22Rv1 (cell line): ENCODE measurements at regions not wholly inside any gene's neighbourhood (a gene's known extent, or its start where the extent isn't known, plus 50 kb on each side); places are given as distances from the start of the nearest gene placed in this dataset.

Experiments used
- H3K27ac ChIP-seq: fragments of 450-650 bp; 2 replicates; pipeline ENCODE4 v1.5.1; 2017
- CTCF ChIP-seq: fragments of 450-650 bp; IDR thresholded peaks from 2 replicates; pipeline ENCODE4 v1.5.1; 2017; ENCODE audit warnings: mild to moderate bottlenecking
- ZFX ChIP-seq: fragments of 450-650 bp; IDR thresholded peaks from 2 replicates; pipeline ENCODE4 v1.6.1; 2017; ENCODE audit warnings: antibody characterized with exemption, borderline replicate concordance

GRCh38 chr3:148202386-148202785 is 495.3 kb upstream of the AGTR1 start:
- TF ChIP-seq CTCF (peak; percentile 32), ZFX (no peak)
- H3K27ac ChIP-seq = no peak overlapping the region

DNA sequence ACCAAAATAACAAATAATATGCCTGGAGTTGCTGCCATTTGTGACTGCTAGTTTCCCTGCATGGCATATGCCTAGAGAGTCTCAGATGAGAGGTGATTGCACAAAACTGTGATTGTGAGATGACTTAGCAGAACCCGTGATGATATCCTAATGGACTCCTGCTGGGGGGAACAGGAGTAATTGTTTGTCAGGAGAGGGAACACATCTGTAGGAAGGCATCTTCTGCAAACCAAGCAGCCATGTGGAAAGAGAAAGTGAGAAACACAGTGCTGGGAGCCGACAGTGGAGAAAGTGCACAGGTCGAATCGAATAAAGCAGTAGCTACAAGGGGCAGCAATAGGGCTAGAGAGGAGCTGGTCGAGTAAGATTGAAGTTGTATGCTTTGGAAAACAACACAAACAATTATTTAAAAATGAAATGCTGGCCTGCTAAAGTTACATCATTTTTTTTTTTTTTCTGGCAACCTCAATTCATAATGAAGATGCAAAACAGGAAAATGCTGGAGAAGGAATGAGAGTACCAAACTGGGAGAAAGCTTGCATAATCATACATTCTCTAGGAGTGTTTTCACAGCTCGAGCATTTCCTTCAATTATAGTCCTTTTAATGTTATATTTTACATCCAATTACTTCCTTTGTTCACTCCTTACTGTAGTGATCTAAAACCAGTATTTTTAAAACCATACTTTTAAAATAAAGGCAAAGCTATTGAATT is 494.2 kb upstream of the AGTR1 start:
- TF ChIP-seq CTCF (no peak), ZFX (no peak)
- no peak overlapping the region for H3K27ac ChIP-seq

- no peak for TF ChIP-seq CTCF
- no peak for TF ChIP-seq ZFX
- no peak overlapping the region for H3K27ac ChIP-seq
Measured at GRCh38 chr3:148204131-148204530, 493.6 kb upstream of the AGTR1 start.

- no peak overlapping the region for H3K27ac ChIP-seq
- TF ChIP-seq CTCF = no peak
- no peak for TF ChIP-seq ZFX
Measured at GRCh38 chr3:148205977-148206376, 491.7 kb upstream of the AGTR1 start.

DNA sequence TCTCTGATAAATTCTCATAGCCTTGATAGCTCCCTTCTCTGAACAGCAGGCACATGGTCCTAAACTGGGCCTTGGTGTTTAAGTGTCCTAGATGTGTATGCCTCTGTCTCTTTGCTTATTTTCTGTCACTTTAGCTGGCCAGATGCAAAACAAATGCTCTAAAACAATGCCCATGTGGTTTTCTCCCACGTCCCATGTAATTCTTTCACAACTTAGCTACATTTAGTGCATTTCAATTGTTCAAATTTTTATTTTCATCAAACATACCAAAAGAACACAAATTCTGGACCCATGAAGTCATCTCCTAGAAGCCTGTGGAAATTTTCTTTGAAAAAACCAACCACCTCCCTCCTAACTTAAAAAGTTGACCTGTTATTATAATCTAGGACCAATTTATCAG is 491.3 kb upstream of the AGTR1 start:
- H3K27ac ChIP-seq = no peak overlapping the region
- no peak for TF ChIP-seq CTCF
- TF ChIP-seq ZFX = no peak

DNA sequence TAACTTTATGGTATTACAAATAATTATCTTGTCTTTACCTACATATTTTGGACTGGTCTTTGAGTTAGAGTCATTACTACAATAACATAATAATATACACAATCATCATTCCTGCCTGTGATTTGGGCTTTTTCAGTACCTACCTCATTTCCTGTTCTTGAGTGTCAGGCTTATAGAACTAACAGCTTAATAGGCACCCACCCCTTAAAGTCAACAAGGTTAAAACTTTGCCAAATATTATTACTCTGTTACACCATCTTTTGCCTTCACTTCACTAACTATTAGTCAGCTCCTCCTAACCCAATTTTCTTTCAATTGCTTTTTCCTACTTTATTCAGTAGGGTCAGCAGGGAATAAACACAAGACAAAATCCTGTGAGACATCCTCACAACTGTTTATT is 488.7 kb upstream of the AGTR1 start:
- H3K27ac ChIP-seq = no peak overlapping the region
- TF ChIP-seq CTCF = no peak
- TF ChIP-seq ZFX = no peak

DNA sequence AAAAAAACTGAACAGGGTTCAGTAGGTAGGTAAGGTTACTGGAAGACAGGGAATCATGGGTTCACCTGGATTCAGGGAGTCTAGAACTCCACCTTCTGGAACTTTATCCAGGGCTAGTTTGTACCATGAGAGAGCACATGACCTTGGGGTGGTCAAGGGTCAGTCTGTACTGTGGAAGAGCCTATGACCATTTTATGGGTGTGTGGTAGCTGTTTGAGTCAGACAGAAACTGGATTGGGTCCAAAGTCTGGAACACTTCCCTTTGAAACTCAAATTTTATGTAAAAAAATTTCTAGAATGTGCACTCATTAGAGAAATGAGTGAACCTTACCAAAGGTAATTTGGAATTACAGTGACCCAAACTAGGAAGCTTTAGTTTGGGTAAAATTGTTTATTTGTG is 486.0 kb upstream of the AGTR1 start:
- no peak overlapping the region for H3K27ac ChIP-seq
- TF ChIP-seq ZFX = no peak
- no peak for TF ChIP-seq CTCF
